Duodenal mucosa (tissue), 2 donors: ENCODE measurements at regions not wholly inside any gene's neighbourhood (a gene's known extent, or its start where the extent isn't known, plus 50 kb on each side); places are given as distances from the start of the nearest gene placed in this dataset.
"Not testable (repeated sequence)": the region's sequence is repeated elsewhere in the genome, so short reads cannot be mapped to it uniquely, and the experiment has no call there.

Source experiments
- H3K27ac ChIP-seq: one replicate; pipeline ENCODE4 v1.7.0; 2013; ENCODE audit warnings: low read depth, low read length
- H3K27me3 ChIP-seq, 2 donors: one replicate each; pipeline ENCODE4 v1.7.0; 2013; ENCODE audit warnings: low read length in 2 of 2, control low read depth in 1 of 2; ENCODE audit not compliant: insufficient read depth in 2 of 2, control insufficient read depth in 1 of 2
- H3K36me3 ChIP-seq, 2 donors: one replicate each; pipeline ENCODE4 v1.7.0; 2013; ENCODE audit warnings: low read length in 2 of 2, control low read depth in 1 of 2; ENCODE audit not compliant: insufficient read depth in 2 of 2, control insufficient read depth in 1 of 2
- H3K4me1 ChIP-seq, 2 donors: one replicate each; pipeline ENCODE4 v1.7.0; 2013; ENCODE audit warnings: low read length in 2 of 2, control low read depth in 1 of 2; ENCODE audit not compliant: insufficient read depth in 2 of 2, control insufficient read depth in 1 of 2
- H3K4me3 ChIP-seq, 2 donors: one replicate each; pipeline ENCODE4 v1.7.0; 2013; ENCODE audit warnings: low read length in 2 of 2, low read depth in 1 of 2
- H3K9ac ChIP-seq, 2 donors: one replicate each; pipeline ENCODE4 v1.7.0; 2013; ENCODE audit warnings: low read length in 2 of 2, low read depth in 1 of 2
- H3K9me3 ChIP-seq, 2 donors: one replicate each; pipeline ENCODE4 v1.7.0; 2013; ENCODE audit warnings: low read length in 2 of 2, control low read depth in 1 of 2; ENCODE audit not compliant: control insufficient read depth in 1 of 2

- H3K27me3 ChIP-seq, result not testable (repeated sequence)
These were observed 1725.6 kb downstream of the BRINP3 start for GRCh38 chr1:188752027-188752426.

GRCh38 chr1:188757747-188758146, 1719.9 kb downstream of the BRINP3 start:
- not testable (repeated sequence) for H3K27me3 ChIP-seq, H3K36me3 ChIP-seq, H3K4me3 ChIP-seq, H3K4me1 ChIP-seq, H3K9me3 ChIP-seq, H3K9ac ChIP-seq, H3K27ac ChIP-seq

More at GRCh38 chr1:188752027-188752426, 1725.6 kb downstream of the BRINP3 start:
- not testable (repeated sequence) for H3K4me3 ChIP-seq, H3K27ac ChIP-seq, H3K9ac ChIP-seq, H3K36me3 ChIP-seq, H3K4me1 ChIP-seq
- H3K9me3 ChIP-seq, result peaks cover 0 to 11% of the 10 kb centered on the region in 2 donors

GRCh38 chr1:188761226-188761625, 1716.4 kb downstream of the BRINP3 start:
- H3K27ac ChIP-seq, result no peak overlapping the region
- no peak overlapping the region for H3K9ac ChIP-seq
- no peaks in the 10 kb centered on the region for H3K4me1 ChIP-seq
- H3K9me3 ChIP-seq, result no peaks in the 10 kb centered on the region
- H3K27me3 ChIP-seq, result no peaks in the 10 kb centered on the region
- no peak overlapping the region for H3K4me3 ChIP-seq
- no peaks in the 10 kb centered on the region for H3K36me3 ChIP-seq

- Histone ChIP-seq H3K9me3 (no peaks in the 10 kb centered on the region), H3K27me3 (no peaks in the 10 kb centered on the region), H3K27ac (no peak overlapping the region), H3K4me1 (no peaks in the 10 kb centered on the region), H3K36me3 (no peaks in the 10 kb centered on the region), H3K9ac (no peak overlapping the region), H3K4me3 (no peak overlapping the region)
These were observed 1715.4 kb downstream of the BRINP3 start for GRCh38 chr1:188762166-188762743.

- H3K4me1 ChIP-seq, result no peaks in the 10 kb centered on the region
- no peaks in the 10 kb centered on the region for H3K9me3 ChIP-seq
These were observed 1714.1 kb downstream of the BRINP3 start for GRCh38 chr1:188763541-188763940.

GRCh38 chr1:188769181-188769580, 1708.5 kb downstream of the BRINP3 start:
- no peak overlapping the region for H3K4me3 ChIP-seq
- H3K36me3 ChIP-seq, result no peaks in the 10 kb centered on the region
- no peak overlapping the region for H3K27ac ChIP-seq
- peaks cover 2 to 6% of the 10 kb centered on the region in 2 donors for H3K9me3 ChIP-seq
- no peaks in the 10 kb centered on the region for H3K4me1 ChIP-seq
- H3K27me3 ChIP-seq, result no peaks in the 10 kb centered on the region
- no peak overlapping the region for H3K9ac ChIP-seq

More at GRCh38 chr1:188763541-188763940, 1714.1 kb downstream of the BRINP3 start:
- Histone ChIP-seq H3K27ac (no peak overlapping the region), H3K9ac (no peak overlapping the region), H3K36me3 (no peaks in the 10 kb centered on the region), H3K4me3 (no peak overlapping the region), H3K27me3 (no peaks in the 10 kb centered on the region)

DNA sequence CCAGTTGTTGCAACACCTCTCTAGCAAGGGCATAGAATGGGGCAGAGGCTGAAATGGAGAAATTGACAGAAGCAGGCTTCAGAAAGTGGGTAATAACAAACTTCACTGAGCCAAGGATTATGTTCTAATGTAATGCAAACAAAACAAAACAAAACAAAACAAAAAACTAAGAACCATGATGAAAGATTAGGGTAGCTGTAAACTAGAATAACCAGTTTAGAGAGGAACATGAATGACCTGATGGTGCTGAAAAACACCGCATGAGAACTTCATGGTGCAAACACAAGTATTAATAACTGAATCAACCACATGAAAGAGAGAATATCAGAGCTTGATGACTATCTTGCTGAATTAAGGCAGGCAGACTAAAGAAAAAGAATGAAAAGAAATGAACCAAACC, 1707.7 kb downstream of the BRINP3 start:
- no peaks in the 10 kb centered on the region for H3K36me3 ChIP-seq
- H3K27ac ChIP-seq, result no peak overlapping the region
- peaks cover 2 to 6% of the 10 kb centered on the region in 2 donors for H3K9me3 ChIP-seq
- no peaks in the 10 kb centered on the region for H3K27me3 ChIP-seq
- H3K9ac ChIP-seq, result no peak overlapping the region
- H3K4me3 ChIP-seq, result no peak overlapping the region
- H3K4me1 ChIP-seq, result no peaks in the 10 kb centered on the region

- H3K9ac ChIP-seq, result no peak overlapping the region
- H3K27ac ChIP-seq, result no peak overlapping the region
- no peak overlapping the region for H3K4me3 ChIP-seq
- no peaks in the 10 kb centered on the region for H3K36me3 ChIP-seq
- H3K4me1 ChIP-seq, result no peaks in the 10 kb centered on the region
- H3K27me3 ChIP-seq, result no peaks in the 10 kb centered on the region
- no peaks in the 10 kb centered on the region for H3K9me3 ChIP-seq
These were observed 1699.1 kb downstream of the BRINP3 start for GRCh38 chr1:188778578-188778977.

- Histone ChIP-seq H3K9ac (no peak overlapping the region), H3K4me1 (no peaks in the 10 kb centered on the region), H3K36me3 (no peaks in the 10 kb centered on the region), H3K4me3 (no peak overlapping the region), H3K27me3 (no peaks in the 10 kb centered on the region), H3K9me3 (no peaks in the 10 kb centered on the region), H3K27ac (no peak overlapping the region)
These were observed 1695.3 kb downstream of the BRINP3 start for GRCh38 chr1:188782220-188782841.

DNA sequence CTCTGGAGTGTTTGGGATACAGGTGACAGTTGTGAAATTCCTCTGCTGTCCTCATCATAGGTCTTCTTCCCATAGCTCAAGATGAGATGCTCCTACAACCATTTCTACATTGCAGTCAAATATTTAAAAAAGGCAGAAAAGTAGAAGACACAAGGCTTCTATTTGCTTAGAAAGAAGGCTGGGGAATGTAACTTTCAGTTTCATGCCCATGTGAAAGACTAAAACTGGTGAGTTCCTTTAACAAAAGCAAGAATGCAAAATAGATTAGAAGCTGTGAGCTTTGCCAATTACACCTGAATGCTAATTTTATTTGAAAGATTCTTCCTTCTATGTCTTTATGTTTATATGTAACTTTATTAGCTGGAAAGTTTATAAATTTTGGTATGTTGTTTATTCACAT, 1682.7 kb downstream of the BRINP3 start:
- Histone ChIP-seq H3K27ac (no peak overlapping the region), H3K36me3 (no peaks in the 10 kb centered on the region), H3K9me3 (peaks cover 0 to 1% of the 10 kb centered on the region in 2 donors), H3K27me3 (no peaks in the 10 kb centered on the region), H3K9ac (no peak overlapping the region), H3K4me3 (no peak overlapping the region), H3K4me1 (no peaks in the 10 kb centered on the region)
